ENCODE measurements at regions not wholly inside any gene's neighbourhood (a gene's known extent, or its start where the extent isn't known, plus 50 kb on each side); places are given as distances from the start of the nearest gene placed in this dataset.

GRCh38 chr11:122232985-122233384, 117.0 kb upstream of the BLID start:
- DNase-seq (ENCODE audit: low read depth), result no peak

GRCh38 chr11:122230385-122230755, 114.4 kb upstream of the BLID start:
- DNase-seq (ENCODE audit: low read depth), result no peak

GRCh38 chr11:122229481-122230384, 113.7 kb upstream of the BLID start:
- DNase-seq (ENCODE audit: low read depth), result no peak

GRCh38 chr11:122229078-122229477, 113.1 kb upstream of the BLID start:
- no peak for DNase-seq (ENCODE audit: low read depth)

GRCh38 chr11:122226810-122227379, 110.9 kb upstream of the BLID start:
- no peak for DNase-seq (ENCODE audit: low read depth)

- no peak for DNase-seq (ENCODE audit: low read depth)
Measured at GRCh38 chr11:122224867-122225266, 108.9 kb upstream of the BLID start.

- DNase-seq (ENCODE audit: low read depth), result no peak
Measured at GRCh38 chr11:122220321-122220720, 104.3 kb upstream of the BLID start.

- DNase-seq (ENCODE audit: low read depth), result no peak
Measured at GRCh38 chr11:122219791-122220190, 103.8 kb upstream of the BLID start.

GRCh38 chr11:122215244-122215992, 99.4 kb upstream of the BLID start:
- DNase-seq (ENCODE audit: low read depth), result peak; percentile 88

- no peak for DNase-seq (ENCODE audit: low read depth)
Measured at GRCh38 chr11:122214567-122214966, 98.6 kb upstream of the BLID start.

GRCh38 chr11:122214080-122214479, 98.1 kb upstream of the BLID start:
- DNase-seq (ENCODE audit: low read depth), result no peak

GRCh38 chr11:122213171-122213570, 97.2 kb upstream of the BLID start:
- no peak for DNase-seq (ENCODE audit: low read depth)

- no peak for DNase-seq (ENCODE audit: low read depth)
Measured at GRCh38 chr11:122210367-122210997, 94.5 kb upstream of the BLID start.

- DNase-seq (ENCODE audit: low read depth), result peak; percentile 93
Measured at GRCh38 chr11:122209619-122210366, 93.8 kb upstream of the BLID start.

- DNase-seq (ENCODE audit: low read depth), result peak; percentile 93
Measured at GRCh38 chr11:122207921-122208764, 92.1 kb upstream of the BLID start.

- peak; percentile 81 for DNase-seq (ENCODE audit: low read depth)
Measured at GRCh38 chr11:122207505-122207904, 91.5 kb upstream of the BLID start.

- no peak for DNase-seq (ENCODE audit: low read depth)
Measured at GRCh38 chr11:122205036-122205435, 89.0 kb upstream of the BLID start.

GRCh38 chr11:122204206-122204605, 88.2 kb upstream of the BLID start:
- peak; percentile 85 for DNase-seq (ENCODE audit: low read depth)

- DNase-seq (ENCODE audit: low read depth), result peak; percentile 84
Measured at GRCh38 chr11:122202951-122203456, 87.0 kb upstream of the BLID start.

- DNase-seq (ENCODE audit: low read depth), result peak; percentile 90
Measured at GRCh38 chr11:122202161-122202950, 86.3 kb upstream of the BLID start.
